ENCODE measurements at regions not wholly inside any gene's neighbourhood (a gene's known extent, or its start where the extent isn't known, plus 50 kb on each side); places are given as distances from the start of the nearest gene placed in this dataset.

- TF ChIP-seq CTCF (conservative IDR thresholded peaks at IDR 0.05; ENCODE audit: low read length), result no peak
- no peak for TF ChIP-seq EZH2phosphoT487 (IDR thresholded peaks at IDR 0.05; ENCODE audit: borderline replicate concordance)
These were observed 112.3 kb downstream of the AKAP11 start for GRCh38 chr13:42384265-42384664.

Data from Loucy (cell line).